ENCODE measurements at regions not wholly inside any gene's neighbourhood (a gene's known extent, or its start where the extent isn't known, plus 50 kb on each side); places are given as distances from the start of the nearest gene placed in this dataset.
"Not testable (repeated sequence)": the region's sequence is repeated elsewhere in the genome, so short reads cannot be mapped to it uniquely, and the experiment has no call there.

DNA sequence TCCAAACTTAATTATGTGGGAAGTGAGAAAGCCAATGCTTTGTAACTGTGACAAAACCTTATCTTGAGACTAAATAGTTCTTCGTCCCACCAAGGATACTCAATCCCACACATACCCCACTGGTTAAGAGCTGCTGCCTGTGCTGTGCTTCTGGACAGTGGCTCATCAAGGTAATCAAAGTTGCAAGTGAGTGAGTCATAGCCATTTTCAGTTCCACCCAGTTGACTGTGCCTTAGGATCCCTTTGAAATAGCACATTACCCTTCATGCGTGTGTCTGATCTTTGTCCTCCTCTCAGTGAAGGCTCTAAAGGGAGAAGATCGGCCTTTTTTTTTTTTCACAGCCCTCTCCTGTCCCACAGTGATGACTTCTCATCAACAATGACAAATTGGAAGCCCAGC lies 706.0 kb upstream of the AUTS2 start:
- DNase-seq, result peak; percentile 12

DNA sequence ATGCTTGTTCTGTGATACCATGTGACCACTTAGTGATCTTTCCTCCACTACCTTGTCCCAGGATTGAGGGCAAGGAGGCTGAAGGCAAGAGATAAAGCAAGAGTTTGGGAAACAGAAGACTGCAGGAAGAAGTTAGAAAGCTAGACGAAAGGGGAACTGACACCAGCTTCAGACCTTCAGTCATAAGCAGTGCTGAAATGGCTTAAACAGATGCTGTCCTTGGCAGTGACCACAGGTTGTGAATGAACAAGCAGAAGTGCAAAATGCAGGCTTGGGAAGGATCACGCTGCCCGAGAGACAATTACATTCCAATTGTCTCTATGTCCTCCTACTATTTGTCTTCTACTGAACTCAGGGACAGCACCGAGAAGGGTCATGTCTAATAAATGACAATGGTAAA lies 704.9 kb upstream of the AUTS2 start:
- DNase-seq, result no peak

DNA sequence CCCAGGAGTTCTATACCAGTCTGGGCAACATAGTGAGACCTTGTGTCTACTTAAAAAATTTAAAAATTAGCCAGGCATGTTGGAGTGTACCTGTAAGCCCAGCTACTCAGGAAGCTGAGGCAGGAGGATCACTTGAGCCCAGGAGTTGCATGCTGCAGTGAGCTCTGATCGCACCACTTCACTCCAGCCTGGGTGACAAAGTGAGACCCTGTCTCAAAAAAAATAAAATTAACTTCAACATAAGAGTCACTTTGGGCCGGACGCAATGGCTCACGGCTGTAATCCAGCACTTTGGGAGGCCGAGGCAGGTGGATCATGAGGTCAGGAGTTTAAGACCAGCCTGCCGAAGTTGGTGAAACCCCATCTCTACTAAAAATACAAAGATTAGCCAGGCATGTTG lies 699.1 kb upstream of the AUTS2 start:
- DNase-seq, result not testable (repeated sequence)

DNA sequence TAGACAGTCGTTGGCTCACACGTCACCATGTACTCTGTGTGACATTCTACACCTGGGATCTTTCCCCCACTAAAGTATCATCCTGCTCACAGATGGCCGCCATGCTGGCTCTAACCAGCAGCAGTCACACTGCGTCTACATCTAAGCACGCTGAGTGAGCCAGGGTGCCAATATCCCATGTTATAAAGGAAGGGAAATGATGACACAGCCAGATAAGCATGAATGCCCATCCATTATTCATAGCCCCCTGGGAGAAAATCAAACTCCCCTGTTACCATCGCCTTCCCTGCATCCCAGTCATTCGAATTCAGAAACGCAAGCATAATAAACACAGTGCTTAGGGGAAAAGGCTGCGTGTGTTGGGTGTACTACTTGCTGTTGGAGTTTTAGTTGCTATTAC lies 698.2 kb upstream of the AUTS2 start:
- DNase-seq, result no peak

DNA sequence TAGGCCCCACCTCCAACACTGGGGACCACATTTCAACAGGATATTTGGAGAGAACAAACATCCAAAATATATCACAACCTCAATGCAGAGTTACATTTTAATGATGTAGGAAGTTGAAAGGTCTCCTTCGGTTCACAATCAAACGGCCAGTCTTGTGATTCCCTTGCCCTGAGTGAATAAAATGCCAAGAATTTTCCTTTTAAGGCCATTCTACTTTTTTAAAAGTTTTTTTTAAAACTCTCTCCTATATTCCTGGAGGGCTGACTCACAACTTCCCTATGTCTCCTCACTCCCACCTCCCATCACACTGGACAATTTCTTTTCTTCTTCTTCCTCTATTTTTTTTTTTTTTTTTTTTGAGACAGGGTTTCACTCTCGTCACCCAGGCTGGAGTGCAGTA lies 693.6 kb upstream of the AUTS2 start:
- no peak for DNase-seq

DNA sequence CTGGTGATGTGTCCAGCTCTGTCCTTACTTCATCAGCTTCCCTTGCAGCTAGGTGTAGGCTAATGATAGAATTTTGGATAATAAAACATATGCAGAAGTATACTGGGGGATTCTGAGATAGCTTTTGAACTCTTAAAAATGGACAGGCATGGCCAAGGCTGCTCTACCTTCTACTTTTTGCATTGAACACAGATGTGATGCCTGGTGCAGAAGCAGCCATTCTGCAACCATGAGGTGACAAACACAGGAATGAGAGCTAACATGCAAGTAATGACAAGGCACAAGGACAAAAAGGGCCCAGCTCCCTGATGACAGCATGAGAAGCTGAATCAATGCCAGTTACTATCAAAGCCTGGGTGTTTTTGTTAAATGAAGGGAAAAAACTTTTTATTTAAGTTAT lies 686.5 kb upstream of the AUTS2 start:
- DNase-seq, result no peak

DNA sequence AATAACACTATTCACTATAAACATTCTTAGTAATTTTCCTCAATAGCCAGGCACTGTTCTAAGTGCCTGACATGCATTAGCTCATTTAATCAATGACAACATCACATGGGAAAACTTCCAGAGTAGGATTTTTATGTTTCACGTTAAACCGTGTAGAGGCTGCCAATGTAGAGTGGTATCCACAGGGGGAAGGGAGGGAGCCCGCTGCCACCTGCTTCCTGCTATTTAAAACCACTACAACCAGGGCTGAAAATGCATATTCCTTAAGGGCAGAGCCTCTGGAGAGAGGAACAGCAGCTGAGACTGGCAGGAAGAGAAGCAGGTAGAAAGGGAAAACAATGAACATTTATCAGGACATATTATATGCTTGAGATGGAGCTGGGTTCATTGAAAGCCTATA lies 684.3 kb upstream of the AUTS2 start:
- DNase-seq, result no peak

DNA sequence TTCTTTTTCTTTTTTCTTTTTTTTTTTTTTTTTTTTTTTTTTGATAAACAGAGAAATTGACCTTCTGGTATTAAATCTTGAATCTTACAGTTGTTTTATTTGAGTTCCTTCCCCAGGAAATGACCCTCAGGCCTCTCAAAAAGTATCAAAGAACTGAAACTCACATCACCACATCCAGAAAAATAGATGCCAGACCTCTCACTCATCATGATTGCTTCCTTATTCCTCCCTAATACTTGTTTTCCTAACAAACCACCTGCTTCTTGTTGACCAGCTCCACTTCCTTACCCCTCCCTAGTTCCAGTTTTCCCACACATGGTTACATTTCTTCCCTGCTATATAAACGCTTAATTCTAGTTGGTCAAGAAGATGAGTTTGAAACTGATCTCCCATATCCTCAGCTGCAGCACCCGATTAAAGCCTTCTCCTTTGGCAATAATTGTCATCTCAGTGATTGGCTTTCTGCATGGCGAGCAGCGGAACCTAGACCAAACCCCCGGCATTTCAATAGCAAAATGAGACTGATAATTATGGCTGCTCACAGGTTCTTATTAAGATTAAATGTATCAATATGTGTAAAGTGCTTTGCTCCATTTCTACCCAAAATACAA lies 681.1 kb upstream of the AUTS2 start:
- DNase-seq, result no peak

DNA sequence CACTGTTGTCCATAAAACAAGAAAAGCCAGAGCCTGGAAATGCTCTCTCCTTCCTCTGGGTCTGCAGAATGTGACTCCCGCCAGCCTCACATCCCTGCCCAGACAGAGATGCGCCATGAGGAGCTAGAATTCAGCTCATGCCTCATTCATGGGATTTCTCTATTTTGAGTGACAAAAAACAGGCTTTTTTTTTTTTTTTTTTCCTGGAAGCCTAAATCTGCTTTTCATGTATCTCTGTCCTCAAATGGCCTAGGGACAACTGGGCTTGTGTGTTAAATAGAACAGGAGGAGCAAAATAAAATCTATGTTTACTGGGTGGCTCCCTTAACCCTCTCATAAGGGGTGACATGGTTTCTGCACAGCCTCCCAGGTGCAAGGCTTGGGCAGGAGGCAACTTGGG lies 679.7 kb upstream of the AUTS2 start:
- no peak for DNase-seq

DNA sequence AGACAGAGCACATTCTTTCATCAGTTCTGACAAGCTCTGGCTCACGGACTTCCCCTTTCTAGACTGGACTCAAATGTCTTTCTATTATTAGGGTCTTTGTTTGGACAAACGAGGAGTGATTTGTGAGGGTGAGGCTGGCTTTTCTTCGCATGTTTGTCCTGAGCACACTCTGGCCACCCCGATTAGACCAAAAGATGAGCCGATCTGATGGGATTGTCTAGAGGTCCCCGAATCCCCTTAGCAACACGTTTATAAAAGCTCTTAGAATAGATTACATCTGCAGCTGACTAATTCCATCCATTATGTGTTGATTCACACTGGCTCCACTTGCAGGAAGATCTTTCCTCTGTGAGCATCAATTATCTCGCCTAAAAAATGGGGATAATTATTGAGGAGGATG lies 675.4 kb upstream of the AUTS2 start:
- DNase-seq, result no peak

DNA sequence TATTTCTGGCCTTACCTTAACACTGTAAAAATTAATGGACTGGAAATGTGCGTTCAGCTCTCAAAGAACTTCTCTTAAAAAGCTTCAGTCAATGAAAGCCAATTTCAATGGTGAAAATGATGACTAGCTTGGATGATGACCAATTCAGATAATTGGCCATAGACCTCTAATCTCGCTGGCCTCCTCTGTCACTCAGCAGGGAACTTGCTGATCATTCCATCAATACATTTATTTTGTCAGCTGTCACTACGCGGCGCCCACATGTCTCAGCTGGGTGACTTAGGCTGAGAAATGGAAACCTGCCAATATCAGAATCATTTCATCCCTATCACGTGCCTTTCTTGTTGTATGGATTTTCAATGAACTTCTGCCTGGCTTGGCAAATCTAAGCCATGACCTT lies 673.0 kb upstream of the AUTS2 start:
- no peak for DNase-seq

DNA sequence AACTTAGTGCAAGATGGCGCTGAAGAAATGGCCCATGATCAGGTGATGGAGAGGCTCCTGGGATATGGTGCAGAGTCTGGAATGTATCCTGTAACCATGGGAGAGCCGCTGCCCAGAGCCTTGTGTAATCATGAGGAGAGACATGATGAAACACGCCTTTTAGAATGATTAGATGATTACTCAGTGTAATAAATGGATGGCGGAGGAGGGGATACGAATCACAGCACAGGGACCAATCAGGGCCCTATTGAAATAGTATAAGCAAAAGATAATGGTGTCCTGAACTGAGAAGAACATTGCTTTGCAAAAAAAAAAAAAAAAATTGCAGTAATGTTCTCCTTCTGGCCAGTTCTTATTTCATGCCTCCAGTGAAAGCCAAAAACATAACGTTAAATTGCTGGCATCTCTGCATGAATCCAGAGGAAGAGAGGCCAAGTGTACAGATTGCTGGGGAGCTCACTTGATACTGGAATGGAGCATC lies 668.5 kb upstream of the AUTS2 start:
- peak; percentile 86 for DNase-seq

DNA sequence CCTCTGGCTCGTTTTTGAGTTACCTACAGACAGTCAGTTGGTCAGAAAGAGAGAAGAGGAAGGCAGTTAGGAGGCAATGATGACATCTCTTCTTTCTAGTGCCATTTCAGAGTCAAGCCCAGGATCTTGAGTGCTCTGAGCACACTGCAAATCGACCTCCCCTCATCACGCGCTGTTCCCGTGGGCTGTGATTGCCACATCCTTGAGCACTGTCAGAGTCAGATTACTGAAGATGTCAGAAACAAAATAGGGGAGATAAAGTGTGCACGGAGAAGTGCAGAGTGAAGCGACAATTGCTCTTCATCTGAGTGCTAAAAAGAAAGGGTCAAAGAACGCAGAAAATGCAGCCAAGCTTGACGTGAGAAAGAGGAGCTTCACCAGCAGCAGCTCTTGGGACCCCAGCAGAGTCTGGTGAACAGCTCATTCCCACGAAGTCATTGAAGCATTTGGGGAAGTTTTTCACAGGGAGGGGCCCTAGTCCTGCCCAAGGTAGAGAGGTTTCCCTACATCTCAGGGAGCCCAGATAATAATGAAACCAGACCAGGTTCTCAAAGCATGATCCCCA lies 661.7 kb upstream of the AUTS2 start:
- no peak for DNase-seq

DNA sequence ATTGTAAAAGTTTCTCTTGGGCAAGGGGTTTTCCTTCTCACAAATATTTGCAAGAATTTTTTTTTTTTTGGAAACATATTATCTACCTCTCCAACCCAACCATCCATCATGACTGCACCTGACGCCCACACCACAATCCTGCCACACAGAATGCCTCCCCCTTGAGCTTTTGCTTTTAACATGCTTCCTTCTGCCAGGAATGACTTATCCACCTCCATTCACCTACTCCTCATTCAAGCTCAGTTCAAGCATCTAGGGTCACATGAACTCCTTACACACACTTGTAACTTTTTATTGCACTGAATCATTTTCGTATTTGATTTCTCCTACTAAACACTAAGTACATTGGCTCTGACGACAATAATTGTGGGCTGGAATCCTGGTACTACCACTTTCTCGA lies 660.1 kb upstream of the AUTS2 start:
- no peak for DNase-seq

DNA sequence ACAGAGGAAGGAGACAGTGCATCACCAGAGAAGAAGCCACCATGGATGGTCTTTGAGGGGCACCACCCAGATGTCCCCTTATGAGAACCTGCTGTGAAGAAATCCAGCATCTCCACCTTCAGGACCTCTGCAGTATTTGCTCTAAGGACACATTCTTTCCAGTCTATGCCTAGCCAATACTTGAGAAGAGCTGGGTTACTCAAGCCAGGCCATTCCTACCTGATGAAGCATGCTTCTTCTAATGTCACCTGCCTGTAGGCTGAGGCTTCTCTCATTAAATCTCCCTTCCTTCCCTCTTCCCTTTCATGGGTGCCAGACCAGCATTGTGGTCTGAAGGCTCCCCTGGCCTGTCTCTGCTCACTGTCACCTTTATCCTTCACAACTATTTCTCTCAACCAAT lies 654.5 kb upstream of the AUTS2 start:
- DNase-seq, result no peak

DNA sequence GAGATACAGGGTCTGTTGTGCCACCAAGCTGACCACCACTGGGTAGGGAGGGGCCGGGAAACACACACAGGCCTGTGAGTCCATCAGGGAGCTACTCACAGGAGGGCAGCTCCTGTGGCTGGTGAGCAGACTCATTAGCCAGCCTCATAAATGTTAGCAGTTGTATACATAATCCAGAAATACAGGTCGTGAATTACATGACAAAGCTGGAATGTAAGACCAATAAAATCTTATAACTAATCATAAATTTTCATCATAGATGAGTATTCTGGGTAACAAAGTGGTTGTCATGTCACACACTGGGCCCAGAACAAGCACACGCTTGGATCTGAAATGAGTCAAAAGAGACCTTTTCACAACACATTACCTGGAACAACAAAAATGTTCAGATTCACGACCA lies 642.6 kb upstream of the AUTS2 start:
- no peak for DNase-seq

DNA sequence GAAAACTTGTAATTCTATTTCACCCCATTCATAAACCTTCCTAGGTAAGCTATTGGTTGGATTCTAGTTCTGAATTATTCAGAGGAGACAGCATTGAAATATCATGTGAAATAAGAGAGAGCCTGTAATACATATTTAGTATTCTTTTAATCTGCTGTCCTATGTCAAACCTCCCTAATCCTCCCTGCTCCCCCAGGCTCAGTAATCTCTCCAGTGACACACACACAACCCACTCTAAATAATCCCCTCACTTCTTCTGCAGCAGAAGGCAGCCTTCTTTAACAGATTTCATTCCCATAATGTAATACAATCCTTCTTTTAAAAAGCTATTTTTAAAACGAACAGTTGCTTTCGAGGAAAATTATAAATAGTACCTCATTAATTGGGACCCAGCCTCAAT lies 639.7 kb upstream of the AUTS2 start:
- no peak for DNase-seq

DNA sequence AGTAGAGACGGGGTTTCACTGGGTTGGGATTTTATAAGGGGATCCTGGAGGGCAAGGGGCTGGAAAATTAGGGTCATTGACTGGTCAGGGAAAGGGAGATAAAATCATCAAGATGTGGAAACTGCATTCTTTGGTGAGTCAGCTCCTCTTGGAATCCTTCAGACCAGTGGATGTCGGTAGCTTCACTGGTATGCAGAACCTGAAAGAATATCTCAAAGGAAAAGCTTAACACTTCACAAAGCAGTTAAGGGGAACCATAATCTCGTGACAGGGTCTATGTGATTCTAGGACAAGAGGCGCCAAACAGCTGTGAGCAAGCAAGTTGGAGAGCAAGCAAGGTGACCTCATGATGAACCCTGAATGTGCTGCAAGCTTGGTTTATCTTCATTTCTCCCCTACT lies 634.7 kb upstream of the AUTS2 start:
- peak; percentile 97 for DNase-seq

DNA sequence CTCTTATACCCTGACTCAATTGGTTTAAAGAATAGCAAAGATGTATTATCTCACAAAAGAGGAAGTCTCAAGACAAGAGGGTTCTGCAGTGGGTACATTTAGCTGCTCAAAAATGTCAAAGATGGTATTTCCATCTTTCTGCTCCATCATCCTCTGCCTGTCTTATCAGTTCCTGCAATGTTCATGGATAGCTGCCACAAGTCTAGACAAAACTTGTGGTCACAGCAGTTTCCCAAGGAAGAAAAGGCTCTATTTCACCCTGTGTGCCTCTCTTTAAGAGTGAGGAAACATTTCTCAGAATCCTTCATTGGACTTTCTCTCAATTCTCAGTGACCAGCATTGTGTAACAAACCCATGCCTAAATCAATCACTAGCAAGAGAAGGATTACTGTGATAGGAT lies 634.2 kb upstream of the AUTS2 start:
- DNase-seq, result peak; percentile 82

DNA sequence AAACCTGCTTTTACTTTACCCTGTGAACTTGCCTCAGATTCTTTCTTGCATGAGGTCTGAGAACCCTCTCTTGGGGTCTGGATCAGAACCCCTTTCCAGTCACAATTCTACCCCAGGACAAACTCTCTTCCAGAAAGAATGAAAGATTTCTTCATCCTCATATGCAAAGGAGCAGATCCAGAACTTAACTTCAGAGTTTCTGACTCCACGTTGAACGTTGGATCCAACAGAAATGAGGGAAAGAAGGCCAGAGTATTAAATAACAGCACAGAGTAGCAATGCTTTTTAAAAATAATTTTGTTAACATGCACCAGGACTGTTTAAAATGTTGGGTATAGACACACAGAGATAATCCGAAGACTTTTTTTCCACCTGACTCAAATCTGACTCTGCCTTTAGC lies 632.9 kb upstream of the AUTS2 start:
- DNase-seq, result no peak

DNA sequence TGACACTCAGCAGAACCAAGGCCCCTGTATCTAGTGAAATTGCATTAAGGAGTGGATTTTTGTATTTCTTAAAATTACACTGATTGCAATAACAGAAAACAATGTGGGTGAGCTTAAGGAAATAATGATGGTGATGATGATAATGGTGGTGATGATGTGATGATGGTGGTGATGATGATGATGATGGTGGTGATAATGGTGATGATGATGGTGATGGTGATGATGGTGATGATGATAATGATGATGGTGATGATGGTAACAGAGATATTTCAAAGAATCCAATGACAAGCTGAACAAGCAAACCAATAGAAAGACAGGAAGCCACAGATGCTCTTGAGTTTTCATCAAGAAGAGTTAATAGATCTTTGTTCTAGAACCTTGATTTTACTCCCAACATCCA lies 630.7 kb upstream of the AUTS2 start:
- no peak for DNase-seq

DNA sequence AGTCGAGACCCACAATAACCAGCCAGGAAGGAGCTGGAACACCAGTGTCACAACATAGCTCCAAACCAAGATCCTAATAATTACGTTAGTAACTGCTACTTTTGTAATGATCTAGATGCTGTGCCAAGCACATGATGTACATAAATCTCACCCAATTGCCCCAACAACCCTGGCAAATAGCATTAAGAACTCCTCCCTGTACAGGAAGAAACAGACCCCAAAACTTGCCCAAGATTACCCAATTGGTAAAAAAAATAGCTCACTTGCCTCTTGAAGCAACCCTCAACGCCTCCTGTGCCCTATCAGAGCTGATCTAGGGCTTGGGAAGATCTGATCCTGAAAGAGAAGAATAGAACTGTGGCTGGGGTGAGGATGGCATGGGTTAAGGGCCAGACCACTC lies 628.7 kb upstream of the AUTS2 start:
- no peak for DNase-seq

DNA sequence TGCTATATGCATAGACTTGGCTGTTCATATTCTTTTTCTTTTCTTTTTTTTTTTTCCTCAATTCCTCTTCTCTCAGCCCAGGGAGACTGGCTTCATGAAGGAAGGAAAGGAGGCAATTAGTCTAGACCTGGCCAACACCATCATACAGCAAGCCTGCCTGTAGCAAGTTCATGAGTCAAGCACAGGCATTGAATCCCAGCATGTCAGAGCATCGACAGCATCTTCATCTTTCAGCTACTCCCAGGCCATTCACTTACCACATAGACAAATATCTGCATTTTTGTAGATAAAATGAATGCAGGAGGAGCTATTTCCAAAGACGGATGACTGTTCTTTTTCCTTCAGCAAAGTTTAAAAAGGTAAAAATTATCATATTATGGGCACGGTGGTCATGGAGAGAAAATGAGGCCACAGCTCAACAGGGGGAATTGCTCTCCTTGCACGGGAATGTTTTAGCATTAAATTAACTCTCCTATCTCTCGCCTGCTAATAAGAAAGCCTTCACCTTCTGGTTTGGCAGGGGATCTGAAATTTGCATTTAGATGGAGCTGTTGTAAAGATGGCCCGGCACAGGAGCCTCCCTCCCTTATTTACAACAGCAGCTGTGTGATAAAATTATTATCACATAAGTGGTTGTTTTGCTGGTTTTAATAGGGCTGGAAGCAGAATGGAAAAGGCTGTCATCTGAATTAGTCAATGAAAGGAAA lies 626.5 kb upstream of the AUTS2 start:
- peak; percentile 35 for DNase-seq

DNA sequence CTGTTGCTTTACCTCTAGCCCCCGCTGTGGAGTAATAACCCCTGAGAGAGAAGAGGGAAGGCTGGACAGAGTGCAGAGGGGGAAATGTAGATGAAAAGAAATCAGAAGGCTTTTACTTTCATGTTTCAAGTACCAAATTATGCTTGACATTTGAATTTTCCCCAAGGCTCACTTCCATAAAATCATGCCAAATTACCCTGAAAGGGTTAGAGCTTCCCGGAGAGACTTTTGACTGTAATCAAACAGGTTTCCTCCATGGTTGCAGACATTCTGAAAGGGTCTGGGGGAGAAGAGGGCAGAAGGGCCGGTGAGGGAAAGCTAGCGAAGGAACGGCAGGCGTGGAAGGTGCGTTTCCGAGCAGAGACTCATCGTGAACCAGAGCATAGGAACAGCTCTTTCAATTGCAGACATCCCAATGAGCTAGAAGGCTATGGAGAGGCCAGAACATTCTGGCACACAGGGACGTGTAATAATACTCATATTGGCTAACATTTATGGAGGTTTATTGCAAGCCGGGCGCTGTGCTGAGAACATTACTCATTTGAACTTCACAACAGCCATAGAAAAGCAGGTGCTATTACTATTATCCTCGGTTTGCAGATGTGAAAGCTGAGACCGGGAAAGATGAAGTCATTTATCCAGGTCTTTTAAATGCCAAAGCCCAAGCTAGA lies 620.8 kb upstream of the AUTS2 start:
- no peak for DNase-seq

Measured in NCI-H226 (cell line).